CD4-positive, alpha-beta T cell treated with Interleukin-1 beta for 1 hour (primary cell): ENCODE measurements at regions not wholly inside any gene's neighbourhood (a gene's known extent, or its start where the extent isn't known, plus 50 kb on each side); places are given as distances from the start of the nearest gene placed in this dataset.

Source experiments
- DNase-seq, 2 donors: peaks; one replicate each; pipeline ENCODE4 v3.0.0-alpha.2; 2020 to 2022

DNA sequence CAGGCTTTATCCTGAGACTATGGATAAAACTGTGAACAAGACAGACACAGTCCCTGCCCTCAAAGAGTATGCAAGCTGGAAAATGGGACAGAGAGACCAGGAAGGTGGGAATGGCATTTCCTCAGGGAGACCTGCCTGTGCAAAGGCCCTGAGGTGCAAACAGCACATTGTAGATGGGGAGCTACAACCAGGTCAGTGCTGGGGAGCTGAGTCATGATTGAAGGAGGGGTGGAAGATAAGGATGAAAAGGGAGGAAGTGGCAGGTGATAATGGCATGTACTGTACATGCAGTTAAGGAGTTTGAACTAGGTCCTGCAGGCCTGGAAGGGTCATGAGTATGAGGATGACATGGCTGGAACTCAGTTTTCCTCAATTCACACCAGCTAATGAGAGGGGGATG lies 75.5 kb upstream of the BOD1 start:
- DNase-seq = no peak

GRCh38 chr5:173693670-173694069 lies 77.2 kb upstream of the BOD1 start:
- DNase-seq = no peak

- DNase-seq = no peak
Observed at GRCh38 chr5:173696216-173696615, 79.8 kb upstream of the BOD1 start.

- DNase-seq = no peak
Observed at GRCh38 chr5:173697931-173698579, 81.6 kb upstream of the BOD1 start.

DNA sequence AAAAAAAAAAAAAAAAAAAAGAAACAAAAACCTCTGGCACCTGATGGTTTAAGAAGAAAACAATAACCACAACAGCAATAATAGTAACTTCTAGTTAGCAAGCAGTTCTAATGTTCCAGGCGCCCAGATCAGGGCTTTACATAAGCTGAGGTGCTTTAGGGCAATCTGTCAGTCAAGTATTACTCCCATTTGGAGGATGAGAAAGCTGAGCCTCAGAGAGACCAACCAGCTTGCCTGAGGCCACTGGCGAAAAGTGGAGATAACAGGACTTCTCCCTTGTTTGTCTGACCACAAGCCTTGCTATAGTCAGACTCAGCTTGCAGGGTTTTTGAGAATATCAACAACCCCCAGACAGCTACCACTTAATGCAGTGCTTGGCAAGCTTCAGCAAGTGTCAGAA lies 83.5 kb upstream of the BOD1 start:
- DNase-seq = no peak

- no peak for DNase-seq
Observed at GRCh38 chr5:173703466-173703865, 87.0 kb upstream of the BOD1 start.

DNA sequence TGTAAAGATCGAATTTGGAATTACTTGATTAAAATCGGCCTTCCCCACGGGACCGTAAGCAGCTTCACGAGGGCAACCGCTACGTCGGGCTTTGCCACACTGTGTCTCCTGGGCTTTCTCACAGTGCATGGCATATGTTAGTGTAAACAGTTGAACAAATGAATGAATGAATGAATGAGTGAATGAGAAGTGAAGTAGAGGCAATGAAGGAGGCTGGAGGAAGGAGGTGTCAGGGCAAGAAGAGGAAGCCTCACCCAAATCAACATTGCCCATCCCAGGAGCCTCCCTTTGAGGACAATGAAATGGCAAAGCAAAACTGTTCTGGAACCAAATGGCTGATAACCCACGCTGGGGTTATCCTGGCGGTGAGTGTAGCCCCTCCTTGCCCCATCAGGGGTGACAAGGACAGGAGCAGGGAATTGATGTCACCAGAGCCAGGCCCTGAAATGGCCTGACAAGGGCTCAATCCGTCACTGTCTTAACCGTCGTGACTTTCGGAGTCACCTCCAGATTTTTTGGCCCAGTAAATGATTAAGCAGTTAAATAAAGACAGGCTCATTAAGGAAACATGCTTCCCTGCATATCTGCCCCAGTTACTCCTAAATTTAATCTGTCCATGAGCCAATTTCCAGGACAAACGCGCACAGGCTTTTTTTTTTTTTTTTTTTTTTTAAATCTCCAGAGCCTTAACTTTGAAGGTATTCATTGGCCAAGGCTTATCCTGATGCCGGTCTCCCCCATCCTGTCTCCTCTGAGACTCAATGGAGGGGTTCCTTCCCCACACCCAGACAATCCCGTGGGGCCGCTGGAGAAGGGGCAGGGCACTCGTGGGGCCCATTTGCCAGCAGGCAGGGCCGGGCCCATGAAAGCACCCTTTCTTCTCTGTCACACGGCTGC lies 88.4 kb upstream of the BOD1 start:
- no peak for DNase-seq

DNA sequence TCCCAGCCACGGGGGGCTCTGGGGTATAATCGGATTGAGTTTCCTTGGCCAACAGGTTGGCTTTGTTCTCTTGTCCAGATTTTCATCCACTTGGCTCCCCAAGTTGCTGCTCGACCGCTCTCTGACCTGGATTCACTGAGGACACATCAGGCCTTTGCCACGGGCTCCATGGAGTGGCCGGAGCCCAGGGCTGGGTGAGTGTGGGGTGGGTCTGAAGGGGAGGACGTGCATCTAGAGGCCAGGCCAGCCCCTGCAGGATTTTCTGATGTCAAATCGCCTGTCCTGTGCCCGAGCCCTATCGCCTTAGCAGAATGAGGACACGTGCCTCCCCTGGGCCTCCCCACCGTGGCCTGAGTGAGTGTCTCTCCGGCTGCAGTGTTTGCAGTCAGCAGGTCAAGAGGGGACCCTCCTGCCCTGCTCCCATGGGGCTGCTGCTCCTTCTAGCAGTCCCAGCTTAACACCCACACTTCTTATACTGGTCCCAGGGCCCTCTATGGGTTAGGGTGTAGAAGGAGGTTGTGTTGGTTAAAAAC lies 89.1 kb upstream of the BOD1 start:
- no peak for DNase-seq

GRCh38 chr5:173706700-173707099 lies 90.2 kb upstream of the BOD1 start:
- no peak for DNase-seq

- DNase-seq = peak in 1 of 2 donors; percentile 34
Observed at GRCh38 chr5:173707392-173707791, 90.9 kb upstream of the BOD1 start.

DNA sequence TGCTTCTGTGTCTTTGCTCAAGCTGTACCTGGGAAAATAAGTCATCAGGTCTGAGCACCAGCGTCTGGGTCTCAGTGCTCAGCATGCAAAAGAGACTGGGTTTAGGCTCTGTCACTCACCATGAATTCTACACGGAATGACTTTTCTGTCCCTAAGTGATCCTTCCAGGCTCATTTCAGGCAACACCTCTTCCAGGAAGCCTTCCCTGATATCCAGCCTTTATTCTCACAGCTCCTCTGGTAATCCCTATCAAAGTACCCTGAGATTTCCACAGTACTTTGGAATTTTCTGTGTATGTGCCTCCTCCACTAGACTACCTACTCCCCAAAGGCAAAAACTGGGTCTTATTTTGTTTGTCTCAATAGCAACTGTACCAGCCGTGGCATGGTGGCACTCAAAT lies 92.7 kb upstream of the BOD1 start:
- DNase-seq = no peak

GRCh38 chr5:173709761-173710160 lies 93.3 kb upstream of the BOD1 start:
- no peak for DNase-seq

DNA sequence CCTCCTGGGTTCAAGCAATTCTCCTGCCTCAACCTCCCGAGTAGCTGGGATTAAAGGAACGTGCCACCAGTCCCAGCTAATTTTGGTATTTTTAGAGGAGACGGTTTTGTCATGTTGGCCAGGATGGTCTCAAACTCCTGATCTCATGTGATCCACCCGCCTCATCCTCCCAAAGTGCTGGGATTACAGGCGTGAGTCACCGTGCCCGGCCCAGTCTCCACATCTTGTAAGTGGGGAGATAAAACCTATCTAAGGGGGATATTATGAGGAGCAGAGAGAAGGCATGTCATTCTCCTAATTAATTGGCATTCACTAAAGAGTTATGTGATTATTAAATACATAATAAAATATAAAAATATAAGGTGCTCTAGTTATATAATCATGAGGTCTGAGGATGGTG lies 94.1 kb upstream of the BOD1 start:
- no peak for DNase-seq

GRCh38 chr5:173711466-173711865 lies 95.0 kb upstream of the BOD1 start:
- no peak for DNase-seq

DNA sequence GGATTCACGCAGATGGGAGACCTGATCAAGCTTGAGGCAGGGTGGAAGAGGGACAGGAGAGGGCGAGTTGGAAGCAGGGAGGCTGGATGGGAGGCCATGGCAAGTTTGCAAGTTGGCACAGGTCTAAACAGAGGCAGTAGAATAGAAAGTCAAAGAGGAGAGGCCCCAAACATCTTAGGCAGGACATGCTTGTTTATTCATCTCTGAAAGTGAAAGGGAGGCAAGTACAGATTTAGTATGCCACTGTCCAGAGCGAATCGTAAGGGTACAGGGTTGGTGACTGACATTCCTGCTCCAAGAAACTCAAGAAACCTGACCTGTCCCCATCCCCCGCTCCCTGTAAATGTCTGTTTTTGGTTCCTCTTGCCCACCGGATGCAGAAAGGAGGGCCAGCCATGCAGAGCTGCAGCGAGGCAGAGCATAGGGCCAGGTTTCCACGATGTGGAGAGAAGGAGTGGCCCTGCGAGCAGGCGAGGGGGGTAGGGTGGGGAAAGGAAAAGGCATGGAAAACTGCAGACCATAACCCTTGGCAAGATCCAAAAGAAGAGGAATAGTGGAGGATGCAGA lies 96.2 kb upstream of the BOD1 start:
- DNase-seq = no peak

DNA sequence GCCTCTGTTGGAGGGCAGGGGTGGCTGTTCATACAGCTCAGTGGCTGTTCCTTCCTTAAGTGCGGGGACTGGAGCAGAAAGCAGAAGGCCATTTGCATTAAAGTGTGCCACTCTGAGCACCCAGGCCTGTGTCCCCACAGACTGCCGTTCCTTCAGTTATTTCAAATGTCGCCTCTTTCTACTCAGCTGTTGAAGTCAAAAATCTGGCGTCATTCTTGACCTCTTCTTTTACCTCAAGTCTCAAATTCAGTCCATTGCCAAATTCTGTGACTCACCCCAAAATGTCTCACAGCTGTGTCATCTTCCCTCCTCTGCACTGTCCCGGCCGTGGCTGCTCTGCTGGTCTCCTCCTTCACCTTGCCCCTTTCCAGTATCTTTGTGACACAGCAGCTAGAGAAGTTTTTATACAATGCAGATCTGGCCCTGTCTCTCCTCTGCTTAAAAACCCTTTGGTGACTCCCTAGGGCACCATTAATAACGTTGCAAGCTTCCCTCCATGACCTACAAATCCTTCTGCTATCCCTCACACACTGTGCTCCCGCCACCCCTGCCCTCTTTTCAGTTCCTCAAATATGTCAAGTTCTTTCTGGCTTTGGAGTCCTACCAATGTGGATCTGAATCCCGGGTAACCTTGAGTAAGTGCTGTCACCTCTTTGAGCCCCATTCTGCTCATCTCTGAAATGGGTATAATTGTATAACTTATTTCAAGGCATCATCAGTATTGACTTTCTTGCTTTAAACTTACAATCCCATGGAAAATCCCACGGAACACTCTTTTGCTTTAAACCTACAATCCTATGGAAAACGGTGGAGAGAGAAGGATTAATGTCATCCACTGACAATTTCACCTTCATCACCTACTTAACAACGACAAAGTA lies 98.3 kb upstream of the BOD1 start:
- no peak for DNase-seq

- no peak for DNase-seq
Observed at GRCh38 chr5:173715607-173716006, 99.2 kb upstream of the BOD1 start.

DNA sequence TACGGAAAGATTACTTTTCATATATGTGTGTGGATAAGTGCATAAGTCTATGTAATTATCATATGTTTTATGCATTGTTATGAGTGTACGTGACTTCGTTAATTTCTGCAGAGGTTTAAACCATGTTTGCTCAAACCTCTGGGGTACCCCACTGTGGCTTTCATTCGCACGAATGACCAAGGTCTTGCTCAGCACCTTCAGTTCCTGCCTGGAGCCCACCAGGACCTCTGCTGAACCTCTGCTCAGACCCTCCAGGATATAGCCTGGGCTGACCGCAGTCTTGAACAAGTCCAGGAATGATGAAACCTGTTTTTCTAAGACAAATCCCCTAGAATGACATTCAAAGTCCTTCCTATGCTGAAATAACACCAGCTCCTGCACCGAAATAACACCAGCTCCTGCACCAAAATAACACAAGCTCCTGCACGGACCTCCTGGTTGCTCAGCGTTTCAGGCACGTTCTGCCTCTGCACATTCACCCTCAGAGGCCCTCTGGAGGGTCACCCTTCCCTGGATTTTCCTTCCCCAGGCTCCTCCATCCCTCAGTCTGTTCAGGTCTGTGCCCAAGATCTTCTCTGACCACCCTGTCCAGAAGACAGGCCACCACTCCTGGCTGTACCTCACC lies 99.7 kb upstream of the BOD1 start:
- DNase-seq = no peak

- peak in 1 of 2 donors; percentile 16 for DNase-seq
Observed at GRCh38 chr5:173717959-173718358, 101.5 kb upstream of the BOD1 start.

DNA sequence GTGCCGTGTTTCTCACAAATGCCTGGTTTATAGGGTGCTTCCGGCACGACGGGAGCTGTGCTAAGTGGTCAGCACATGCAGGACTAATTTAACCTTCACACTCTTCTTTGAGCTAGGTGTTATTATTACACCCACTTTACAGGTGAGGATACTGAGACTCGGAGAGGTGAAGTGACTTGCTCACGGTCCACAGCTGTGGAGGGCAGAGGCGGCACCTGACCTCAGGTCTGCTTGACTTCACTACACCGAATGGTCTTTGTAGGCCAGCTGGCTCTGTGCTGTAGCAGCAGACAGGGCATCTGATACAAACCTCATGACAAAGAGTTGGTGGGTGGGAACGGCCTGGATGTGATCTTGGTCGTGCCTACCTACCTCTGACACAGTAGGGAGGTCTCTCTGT lies 102.0 kb upstream of the BOD1 start:
- DNase-seq = no peak

DNA sequence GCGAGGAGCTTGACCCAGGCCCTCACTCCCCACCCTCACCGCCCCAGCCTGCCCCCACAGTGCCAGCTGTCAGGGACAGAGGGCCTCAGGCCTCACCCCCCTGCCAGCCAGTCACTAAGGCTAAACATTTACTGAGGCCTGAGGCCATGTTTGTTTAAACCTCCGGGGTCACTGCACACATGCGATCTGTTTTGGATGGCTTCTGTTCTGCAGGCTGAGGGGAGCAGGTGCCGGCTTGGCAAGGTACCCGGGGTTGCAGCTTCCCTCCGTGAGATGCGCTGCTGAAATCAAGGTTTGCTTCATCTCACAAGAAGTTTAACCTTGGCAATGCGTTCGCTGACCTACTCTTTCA lies 103.3 kb upstream of the BOD1 start:
- no peak for DNase-seq

DNA sequence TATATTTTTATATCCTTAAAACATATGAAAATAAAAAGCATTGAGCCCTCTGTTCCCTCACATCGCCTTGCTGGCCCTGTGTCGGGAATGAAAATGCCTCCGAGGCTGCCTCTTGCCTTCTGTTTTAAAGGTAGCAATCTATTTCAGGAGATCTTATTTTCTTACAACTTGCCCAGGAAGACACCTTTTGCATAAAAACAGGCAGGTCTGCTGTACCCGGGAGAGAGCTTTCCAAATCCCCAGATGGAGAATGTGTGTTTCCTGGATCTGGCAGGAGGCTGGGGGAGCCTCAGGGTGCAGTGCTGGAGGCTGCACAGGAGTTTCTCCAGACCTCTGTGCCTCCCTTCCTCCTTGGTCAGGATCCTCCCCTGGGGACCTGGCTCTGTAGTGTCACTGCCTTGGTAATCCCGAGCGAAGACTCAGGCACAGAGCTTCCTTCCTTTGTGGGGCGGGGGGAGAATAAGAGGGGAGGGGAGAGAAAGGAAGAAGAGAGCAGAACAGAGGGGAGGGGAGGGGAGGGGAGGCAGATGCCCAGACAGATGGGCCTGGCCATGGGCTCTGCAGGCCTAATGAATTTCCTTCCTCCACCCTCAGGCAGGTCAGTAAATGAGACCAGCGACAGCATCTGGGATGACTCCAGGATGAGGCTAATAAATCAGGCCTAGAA lies 104.0 kb upstream of the BOD1 start:
- no peak for DNase-seq
